CD4-positive, CD25-positive, alpha-beta regulatory T cell (primary cell): ENCODE measurements at regions not wholly inside any gene's neighbourhood (a gene's known extent, or its start where the extent isn't known, plus 50 kb on each side); places are given as distances from the start of the nearest gene placed in this dataset.

Experiments used
- ATAC-seq, 2 donors: fragments of 150-1000 bp; cut with Tn5 transposase; one replicate each; pipeline ENCODE4 v1.10.0; 2021; ENCODE audit warnings: low read depth in 2 of 2, moderate number of reproducible peaks in 2 of 2, moderate library complexity in 1 of 2
- DNase-seq, 3 donors: peaks; one replicate each; pipeline versions ENCODE4 v3.0.0 to v3.0.0-alpha.2; 2012 to 2022; ENCODE audit warnings: mixed read lengths in 1 of 3
- H3K27ac ChIP-seq: one replicate; pipeline ENCODE4 v1.7.0; 2013; ENCODE audit warnings: mild to moderate bottlenecking, low read length; ENCODE audit not compliant: insufficient read depth, poor library complexity, severe bottlenecking
- H3K27me3 ChIP-seq: one replicate; pipeline ENCODE4 v1.7.0; 2013; ENCODE audit warnings: low read length; ENCODE audit not compliant: control insufficient read depth, insufficient read depth
- H3K36me3 ChIP-seq: one replicate; pipeline ENCODE4 v1.7.0; 2013; ENCODE audit warnings: mild to moderate bottlenecking, low read length, moderate library complexity; ENCODE audit not compliant: control insufficient read depth, insufficient read depth
- H3K4me1 ChIP-seq: 2 replicates; pipeline ENCODE4 v1.7.0; 2013; ENCODE audit warnings: mild to moderate bottlenecking, low read length; ENCODE audit not compliant: insufficient read depth, control insufficient read depth, poor library complexity, severe bottlenecking
- H3K4me3 ChIP-seq: one replicate; pipeline ENCODE4 v1.7.0; 2013; ENCODE audit warnings: low read depth, mild to moderate bottlenecking, low read length, moderate library complexity
- H3K9me3 ChIP-seq, 2 experiments: 1 replicate in 1 of 2; 2 replicates in 1 of 2; pipeline ENCODE4 v1.7.0; 2013; ENCODE audit warnings: low read length in 2 of 2, mild to moderate bottlenecking in 1 of 2, moderate library complexity in 1 of 2; ENCODE audit not compliant: control insufficient read depth in 2 of 2
- H3K27ac Mint-ChIP-seq, 3 donors: one replicate each; pipeline ENCODE4 v1.8.0; 2020 to 2022; ENCODE audit warnings: mild to moderate bottlenecking in 3 of 3, mixed read lengths in 3 of 3, moderate library complexity in 2 of 3
- H3K27me3 Mint-ChIP-seq: one replicate; pipeline ENCODE4 v1.8.0; 2022; ENCODE audit warnings: mild to moderate bottlenecking, mixed read lengths
- H3K36me3 Mint-ChIP-seq: one replicate; pipeline ENCODE4 v1.8.0; 2020; ENCODE audit warnings: mixed read lengths
- H3K4me1 Mint-ChIP-seq, 4 donors: one replicate each; pipeline ENCODE4 v1.8.0; 2020 to 2022; ENCODE audit warnings: mixed read lengths in 4 of 4, mild to moderate bottlenecking in 1 of 4
- H3K4me3 Mint-ChIP-seq, 4 donors: one replicate each; pipeline ENCODE4 v1.8.0; 2020 to 2022; ENCODE audit warnings: mild to moderate bottlenecking in 4 of 4, mixed read lengths in 4 of 4, moderate library complexity in 3 of 4
- H3K9me3 Mint-ChIP-seq, 7 donors: one replicate each; pipeline ENCODE4 v1.8.0; 2020 to 2022; ENCODE audit warnings: mixed read lengths in 7 of 7, mild to moderate bottlenecking in 3 of 7, moderate library complexity in 2 of 7

- H3K4me3 Mint-ChIP-seq, result no peak overlapping the region
- no peaks in the 10 kb centered on the region for H3K4me1 ChIP-seq
- no peak overlapping the region for H3K4me3 ChIP-seq
- H3K9me3 ChIP-seq, result no peaks in the 10 kb centered on the region
- no peaks in the 10 kb centered on the region for H3K36me3 ChIP-seq
- peaks cover 0 to 14% (median 3%) of the 10 kb centered on the region in 7 donors for H3K9me3 Mint-ChIP-seq
- no peak overlapping the region for H3K27ac ChIP-seq
- H3K27ac Mint-ChIP-seq, result no peak overlapping the region
- no peaks in the 10 kb centered on the region for H3K27me3 ChIP-seq
- H3K36me3 Mint-ChIP-seq, result no peaks in the 10 kb centered on the region
- ATAC-seq, result no peak
- no peaks in the 10 kb centered on the region for H3K27me3 Mint-ChIP-seq
- no peaks in the 10 kb centered on the region for H3K4me1 Mint-ChIP-seq
- DNase-seq, result no peak
These were observed 1107.1 kb upstream of the EYS start for GRCh38 chr6:66814156-66814555.

GRCh38 chr6:66808771-66809170, 1101.7 kb upstream of the EYS start:
- DNase-seq (no peak), ATAC-seq (no peak)
- Histone ChIP-seq H3K4me1 (no peaks in the 10 kb centered on the region), H3K9me3 (no peaks in the 10 kb centered on the region), H3K4me3 (no peak overlapping the region), H3K27ac (no peak overlapping the region), H3K36me3 (no peaks in the 10 kb centered on the region), H3K27me3 (no peaks in the 10 kb centered on the region)
- no peaks in the 10 kb centered on the region for H3K36me3 Mint-ChIP-seq
- no peaks in the 10 kb centered on the region for H3K27me3 Mint-ChIP-seq
- H3K4me1 Mint-ChIP-seq, result no peaks in the 10 kb centered on the region
- H3K27ac Mint-ChIP-seq, result no peak overlapping the region
- H3K4me3 Mint-ChIP-seq, result no peak overlapping the region
- peaks cover under 1 to 13% (median 4%) of the 10 kb centered on the region in 7 donors for H3K9me3 Mint-ChIP-seq

- no peaks in the 10 kb centered on the region for H3K36me3 Mint-ChIP-seq
- DNase-seq (no peak), ATAC-seq (no peak)
- H3K9me3 Mint-ChIP-seq, result peaks cover 0 to 16% (median 5%) of the 10 kb centered on the region in 7 donors
- H3K27ac Mint-ChIP-seq, result no peak overlapping the region
- Histone ChIP-seq H3K4me3 (no peak overlapping the region), H3K27me3 (no peaks in the 10 kb centered on the region), H3K27ac (no peak overlapping the region), H3K36me3 (no peaks in the 10 kb centered on the region), H3K4me1 (no peaks in the 10 kb centered on the region), H3K9me3 (peaks cover 0 to 8% of the 10 kb centered on the region in 2 experiments)
- H3K4me1 Mint-ChIP-seq, result no peaks in the 10 kb centered on the region
- H3K27me3 Mint-ChIP-seq, result no peaks in the 10 kb centered on the region
- no peak overlapping the region for H3K4me3 Mint-ChIP-seq
These were observed 1090.0 kb upstream of the EYS start for GRCh38 chr6:66796987-66797386.

- ATAC-seq, result no peak
- DNase-seq, result no peak
- H3K27ac Mint-ChIP-seq, result no peak overlapping the region
- no peak overlapping the region for H3K4me3 Mint-ChIP-seq
- H3K36me3 Mint-ChIP-seq, result no peaks in the 10 kb centered on the region
- H3K4me1 Mint-ChIP-seq, result no peaks in the 10 kb centered on the region
- no peaks in the 10 kb centered on the region for H3K4me1 ChIP-seq
- no peaks in the 10 kb centered on the region for H3K36me3 ChIP-seq
- H3K27me3 Mint-ChIP-seq, result no peaks in the 10 kb centered on the region
- no peak overlapping the region for H3K4me3 ChIP-seq
- no peaks in the 10 kb centered on the region for H3K27me3 ChIP-seq
- peaks cover 4 to 16% (median 7%) of the 10 kb centered on the region in 7 donors for H3K9me3 Mint-ChIP-seq
- no peak overlapping the region for H3K27ac ChIP-seq
- H3K9me3 ChIP-seq, result peaks cover 4 to 20% of the 10 kb centered on the region in 2 experiments
These were observed 1081.6 kb upstream of the EYS start for GRCh38 chr6:66788579-66788978.

GRCh38 chr6:66772800-66773199, 1065.8 kb upstream of the EYS start:
- H3K27ac ChIP-seq, result no peak overlapping the region
- ATAC-seq, result no peak
- Mint-ChIP-seq H3K4me1 (no peaks in the 10 kb centered on the region), H3K27me3 (no peaks in the 10 kb centered on the region), H3K36me3 (no peaks in the 10 kb centered on the region), H3K9me3 (peaks cover 3 to 26% (median 8%) of the 10 kb centered on the region in 7 donors), H3K4me3 (no peak overlapping the region), H3K27ac (no peak overlapping the region)
- H3K4me3 ChIP-seq, result no peak overlapping the region
- H3K36me3 ChIP-seq, result no peaks in the 10 kb centered on the region
- no peak for DNase-seq
- no peaks in the 10 kb centered on the region for H3K27me3 ChIP-seq
- peaks cover 0 to 6% of the 10 kb centered on the region in 2 experiments for H3K9me3 ChIP-seq
- H3K4me1 ChIP-seq, result no peaks in the 10 kb centered on the region

GRCh38 chr6:66771626-66772025, 1064.6 kb upstream of the EYS start:
- Mint-ChIP-seq H3K4me1 (no peaks in the 10 kb centered on the region), H3K27me3 (no peaks in the 10 kb centered on the region), H3K9me3 (peaks cover 3 to 18% (median 7%) of the 10 kb centered on the region in 7 donors), H3K27ac (no peak overlapping the region), H3K4me3 (no peak overlapping the region), H3K36me3 (no peaks in the 10 kb centered on the region)
- DNase-seq (no peak), ATAC-seq (no peak)
- Histone ChIP-seq H3K4me1 (no peaks in the 10 kb centered on the region), H3K4me3 (no peak overlapping the region), H3K27ac (no peak overlapping the region), H3K36me3 (no peaks in the 10 kb centered on the region), H3K9me3 (peaks cover 0 to 2% of the 10 kb centered on the region in 2 experiments), H3K27me3 (no peaks in the 10 kb centered on the region)

GRCh38 chr6:66751630-66752029, 1044.6 kb upstream of the EYS start:
- Mint-ChIP-seq H3K4me1 (no peaks in the 10 kb centered on the region), H3K27me3 (no peaks in the 10 kb centered on the region), H3K9me3 (peaks cover 0 to 11% (median 4%) of the 10 kb centered on the region in 7 donors), H3K4me3 (no peak overlapping the region), H3K36me3 (no peaks in the 10 kb centered on the region), H3K27ac (no peak overlapping the region)
- Histone ChIP-seq H3K27me3 (no peaks in the 10 kb centered on the region), H3K4me1 (no peaks in the 10 kb centered on the region), H3K27ac (no peak overlapping the region), H3K4me3 (no peak overlapping the region), H3K9me3 (peaks cover 7 to 8% of the 10 kb centered on the region in 2 experiments), H3K36me3 (no peaks in the 10 kb centered on the region)
- DNase-seq (no peak), ATAC-seq (no peak)

- no peaks in the 10 kb centered on the region for H3K36me3 Mint-ChIP-seq
- no peak overlapping the region for H3K27ac Mint-ChIP-seq
- H3K4me3 Mint-ChIP-seq, result no peak overlapping the region
- Histone ChIP-seq H3K9me3 (peaks cover 0 to 5% of the 10 kb centered on the region in 2 experiments), H3K36me3 (no peaks in the 10 kb centered on the region), H3K4me3 (no peak overlapping the region), H3K4me1 (no peaks in the 10 kb centered on the region), H3K27ac (no peak overlapping the region), H3K27me3 (no peaks in the 10 kb centered on the region)
- H3K27me3 Mint-ChIP-seq, result no peaks in the 10 kb centered on the region
- peak in 1 of 2 donors; percentile 20 for ATAC-seq
- H3K4me1 Mint-ChIP-seq, result no peaks in the 10 kb centered on the region
- H3K9me3 Mint-ChIP-seq, result peaks cover 0 to 22% (median 5%) of the 10 kb centered on the region in 7 donors
- no peak for DNase-seq
These were observed 1033.3 kb upstream of the EYS start for GRCh38 chr6:66740346-66740745.
